H9 (cell line): ENCODE measurements at regions not wholly inside any gene's neighbourhood (a gene's known extent, or its start where the extent isn't known, plus 50 kb on each side); places are given as distances from the start of the nearest gene placed in this dataset.

Experiments
- DNase-seq: peaks from one replicate; pipeline ENCODE4 v3.0.0-alpha.2; 2017
- H2AFZ ChIP-seq: one replicate; pipeline ENCODE4 v1.6.1; 2013; ENCODE audit warnings: mild to moderate bottlenecking, low read length, control low read depth, moderate library complexity
- H2AK5ac ChIP-seq: 2 replicates; pipeline ENCODE4 v1.6.1; 2013; ENCODE audit warnings: low read length, control low read depth, mixed read lengths; ENCODE audit not compliant: insufficient read length
- H2BK120ac ChIP-seq: one replicate; pipeline ENCODE4 v1.6.1; 2013; ENCODE audit warnings: low read depth, mild to moderate bottlenecking, low read length, control low read depth, inconsistent platforms; ENCODE audit not compliant: poor library complexity, severe bottlenecking
- H2BK12ac ChIP-seq: 2 replicates; pipeline ENCODE4 v1.6.1; 2013; ENCODE audit warnings: low read length, control low read depth, mixed read lengths, low read depth; ENCODE audit not compliant: insufficient read length
- H2BK15ac ChIP-seq: 2 replicates; pipeline ENCODE4 v1.6.1; 2013; ENCODE audit warnings: low read depth, low read length, control low read depth
- H2BK20ac ChIP-seq: one replicate; pipeline ENCODE4 v1.6.1; 2013; ENCODE audit warnings: low read depth, mild to moderate bottlenecking, low read length, control low read depth, inconsistent platforms; ENCODE audit not compliant: poor library complexity, severe bottlenecking
- H2BK5ac ChIP-seq: 2 replicates; pipeline ENCODE4 v1.6.1; 2013; ENCODE audit warnings: low read length, control low read depth, mixed read lengths; ENCODE audit not compliant: insufficient read length
- H3K14ac ChIP-seq: 2 replicates; pipeline ENCODE4 v1.6.1; 2013; ENCODE audit warnings: low read length, control low read depth; ENCODE audit not compliant: insufficient read depth
- H3K18ac ChIP-seq: 2 replicates; pipeline ENCODE4 v1.6.1; 2013; ENCODE audit warnings: low read depth, mild to moderate bottlenecking, mixed read lengths, low read length, control low read depth; ENCODE audit not compliant: insufficient read length
- H3K23ac ChIP-seq: 2 replicates; pipeline ENCODE4 v1.6.1; 2013; ENCODE audit warnings: low read length, control low read depth, mixed read lengths, low read depth; ENCODE audit not compliant: insufficient read length
- H3K23me2 ChIP-seq: 2 replicates; pipeline ENCODE4 v1.6.1; 2013; ENCODE audit warnings: low read depth, mild to moderate bottlenecking, mixed read lengths, low read length, control low read depth; ENCODE audit not compliant: insufficient read length, poor library complexity, severe bottlenecking
- H3K27ac ChIP-seq: 2 replicates; pipeline ENCODE4 v1.5.1; 2013; ENCODE audit warnings: low read length, control low read depth, mixed read lengths, low read depth; ENCODE audit not compliant: insufficient read length
- H3K27me3 ChIP-seq: 2 replicates; pipeline ENCODE4 v1.6.1; 2013; ENCODE audit warnings: low read length, control low read depth, inconsistent platforms; ENCODE audit not compliant: insufficient read depth
- H3K4ac ChIP-seq: 2 replicates; pipeline ENCODE4 v1.6.1; 2013; ENCODE audit warnings: low read depth, mild to moderate bottlenecking, control low read depth, inconsistent platforms, low read length, moderate library complexity
- H3K4me1 ChIP-seq: 2 replicates; pipeline ENCODE4 v1.6.1; 2013; ENCODE audit warnings: low read length, control low read depth, inconsistent platforms; ENCODE audit not compliant: insufficient read depth
- H3K4me2 ChIP-seq: 2 replicates; pipeline ENCODE4 v1.6.1; 2013; ENCODE audit warnings: low read length, control low read depth, mixed read lengths; ENCODE audit not compliant: insufficient read length, insufficient read depth
- H3K56ac ChIP-seq: 2 replicates; pipeline ENCODE4 v1.6.1; 2013; ENCODE audit warnings: low read depth, mild to moderate bottlenecking, mixed read lengths, low read length, control low read depth; ENCODE audit not compliant: insufficient read length
- H3K79me1 ChIP-seq: 2 replicates; pipeline ENCODE4 v1.6.1; 2013; ENCODE audit warnings: low read depth, mild to moderate bottlenecking, moderate library complexity, low read length, control low read depth, inconsistent platforms; ENCODE audit not compliant: insufficient read depth, poor library complexity, severe bottlenecking
- H3K79me2 ChIP-seq: 2 replicates; pipeline ENCODE4 v1.6.1; 2013; ENCODE audit warnings: low read length, control low read depth, inconsistent platforms; ENCODE audit not compliant: insufficient read depth
- H3K9ac ChIP-seq: 2 replicates; pipeline ENCODE4 v1.6.1; 2013; ENCODE audit warnings: low read length, control low read depth, mixed read lengths; ENCODE audit not compliant: insufficient read length; ENCODE audit errors: extremely low read depth
- H3K9me3 ChIP-seq: one replicate; pipeline ENCODE4 v1.6.1; 2013; ENCODE audit warnings: low read depth, low read length, inconsistent platforms; ENCODE audit not compliant: control insufficient read depth
- H3T11ph ChIP-seq: one replicate; pipeline ENCODE4 v1.6.1; 2013; ENCODE audit warnings: mild to moderate bottlenecking, low read length, control low read depth, inconsistent platforms
- H4K20me1 ChIP-seq: one replicate; pipeline ENCODE4 v1.6.1; 2013; ENCODE audit not compliant: control insufficient read depth, insufficient read length, insufficient read depth
- H4K5ac ChIP-seq: 2 replicates; pipeline ENCODE4 v1.6.1; 2013; ENCODE audit warnings: low read depth, mild to moderate bottlenecking, mixed read lengths, low read length, control low read depth; ENCODE audit not compliant: insufficient read length
- H4K8ac ChIP-seq: replicated peaks from 2 replicates; pipeline ENCODE4 v1.6.1; 2013; ENCODE audit warnings: low read length, control low read depth, mixed read lengths, low read depth; ENCODE audit not compliant: insufficient read length
- H4K91ac ChIP-seq: 2 replicates; pipeline ENCODE4 v1.6.1; 2013; ENCODE audit warnings: low read depth, mild to moderate bottlenecking, moderate library complexity, mixed read lengths, low read length, control low read depth; ENCODE audit not compliant: insufficient read length
- H3K27ac Mint-ChIP-seq, 3 experiments: 2 replicates in 2 of 3; 3 replicates in 1 of 3; pipeline ENCODE4 v1.8.0; 2020 to 2021; ENCODE audit warnings: mixed read lengths in 3 of 3, mild to moderate bottlenecking in 1 of 3, moderate library complexity in 1 of 3
- H3K27me3 Mint-ChIP-seq: 2 replicates; pipeline ENCODE4 v1.8.0; 2021; ENCODE audit warnings: low read depth, mild to moderate bottlenecking, moderate library complexity, mixed read lengths
- H3K36me3 Mint-ChIP-seq, 3 experiments: 2 replicates in 2 of 3; 3 replicates in 1 of 3; pipeline ENCODE4 v1.8.0; 2020 to 2021; ENCODE audit warnings: low read depth in 3 of 3, mixed read lengths in 3 of 3; ENCODE audit not compliant: insufficient read depth in 1 of 3
- H3K4me1 Mint-ChIP-seq, 2 experiments: 2 replicates each; pipeline ENCODE4 v1.8.0; 2020; ENCODE audit warnings: mixed read lengths in 2 of 2
- H3K4me3 Mint-ChIP-seq, 2 experiments: 2 replicates in 1 of 2; 3 replicates in 1 of 2; pipeline ENCODE4 v1.8.0; 2020 to 2021; ENCODE audit warnings: mild to moderate bottlenecking in 2 of 2, mixed read lengths in 2 of 2, moderate library complexity in 1 of 2
- H3K9me3 Mint-ChIP-seq, 2 experiments: 2 replicates in 1 of 2; 3 replicates in 1 of 2; pipeline ENCODE4 v1.8.0; 2020; ENCODE audit warnings: mild to moderate bottlenecking in 2 of 2, mixed read lengths in 2 of 2, moderate library complexity in 1 of 2
- WGBS: extraction: QIAGEN DNeasy Blood & Tissue Kit; methylation state at CpG from one replicate; pipeline ENCODE4 v1.1.7; 2013; ENCODE audit warnings: missing lambda C conversion rate, low lambda C conversion rate, mixed read lengths; ENCODE audit not compliant: insufficient read length; ENCODE audit errors: extremely low coverage; 5-methylcytosine and 5-hydroxymethylcytosine counted together
- TF ChIP-seq, protein P1 (sequence below): fragments of 200-600 bp; sonication (generic); conservative IDR thresholded peaks from 3 replicates; pipeline ENCODE4 v1.8.0; 2021; ENCODE audit warnings: antibody characterized with exemption, mild to moderate bottlenecking

GRCh38 chr7:91396-92175, 100.8 kb upstream of the FAM20C start:
- H3K4me3 Mint-ChIP-seq, result peak overlapping the region in 1 of 2 experiments; percentile 17; a peak in 1 of 5 replicates
- H2BK5ac ChIP-seq, result no peak overlapping the region
- TF ChIP-seq, protein P1, sequence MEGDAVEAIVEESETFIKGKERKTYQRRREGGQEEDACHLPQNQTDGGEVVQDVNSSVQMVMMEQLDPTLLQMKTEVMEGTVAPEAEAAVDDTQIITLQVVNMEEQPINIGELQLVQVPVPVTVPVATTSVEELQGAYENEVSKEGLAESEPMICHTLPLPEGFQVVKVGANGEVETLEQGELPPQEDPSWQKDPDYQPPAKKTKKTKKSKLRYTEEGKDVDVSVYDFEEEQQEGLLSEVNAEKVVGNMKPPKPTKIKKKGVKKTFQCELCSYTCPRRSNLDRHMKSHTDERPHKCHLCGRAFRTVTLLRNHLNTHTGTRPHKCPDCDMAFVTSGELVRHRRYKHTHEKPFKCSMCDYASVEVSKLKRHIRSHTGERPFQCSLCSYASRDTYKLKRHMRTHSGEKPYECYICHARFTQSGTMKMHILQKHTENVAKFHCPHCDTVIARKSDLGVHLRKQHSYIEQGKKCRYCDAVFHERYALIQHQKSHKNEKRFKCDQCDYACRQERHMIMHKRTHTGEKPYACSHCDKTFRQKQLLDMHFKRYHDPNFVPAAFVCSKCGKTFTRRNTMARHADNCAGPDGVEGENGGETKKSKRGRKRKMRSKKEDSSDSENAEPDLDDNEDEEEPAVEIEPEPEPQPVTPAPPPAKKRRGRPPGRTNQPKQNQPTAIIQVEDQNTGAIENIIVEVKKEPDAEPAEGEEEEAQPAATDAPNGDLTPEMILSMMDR, result no peak
- H3K4me2 ChIP-seq, result no peak overlapping the region
- H3K18ac ChIP-seq, result no peak overlapping the region
- H2BK12ac ChIP-seq, result no peak overlapping the region
- H3K27ac ChIP-seq, result no peak overlapping the region
- H2BK20ac ChIP-seq, result no peak overlapping the region
- H3K27me3 ChIP-seq, result no peaks in the 10 kb centered on the region
- peaks cover 16% of the 10 kb centered on the region; the same call in 1 of the 2 replicates for H3K4me1 ChIP-seq
- H3K4me1 Mint-ChIP-seq, result peaks cover 79% of the 10 kb centered on the region in 2 experiments
- no peak for DNase-seq
- H4K5ac ChIP-seq, result no peak overlapping the region
- no peak overlapping the region for H4K8ac ChIP-seq
- H3K4ac ChIP-seq, result no peak overlapping the region
- no peak overlapping the region for H3T11ph ChIP-seq
- no peaks in the 10 kb centered on the region for H3K9me3 ChIP-seq
- H3K23me2 ChIP-seq, result peaks cover 5% of the 10 kb centered on the region
- H2BK120ac ChIP-seq, result no peak overlapping the region
- H4K20me1 ChIP-seq, result no peaks in the 10 kb centered on the region
- peaks cover 3 to 5% (median 3%) of the 10 kb centered on the region in 3 experiments; a peak in 5 of 7 replicates for H3K36me3 Mint-ChIP-seq
- H3K79me2 ChIP-seq, result peaks cover 6% of the 10 kb centered on the region; the same call in 1 of the 2 replicates
- H2AK5ac ChIP-seq, result no peak overlapping the region
- no peak overlapping the region for H3K23ac ChIP-seq
- no peak overlapping the region for H3K9ac ChIP-seq
- H3K14ac ChIP-seq, result 0 out of 2 replicates have a peak overlapping the region, but pooled peaks have one; percentile 21
- peaks cover 0 to 6% of the 10 kb centered on the region in 2 experiments; a peak in 2 of 5 replicates for H3K9me3 Mint-ChIP-seq
- H2AFZ ChIP-seq, result no peak overlapping the region
- no CpG with 5 or more reads among the region's 18 CpGs for WGBS
- no peaks in the 10 kb centered on the region for H3K27me3 Mint-ChIP-seq
- H3K79me1 ChIP-seq, result no peaks in the 10 kb centered on the region
- H2BK15ac ChIP-seq, result no peak overlapping the region
- H3K27ac Mint-ChIP-seq, result peak overlapping the region in 2 of 3 experiments; percentile 88 to 92; a peak in 4 of 7 replicates
- H4K91ac ChIP-seq, result no peak overlapping the region
- H3K56ac ChIP-seq, result no peak overlapping the region
